Neural progenitor cell (in vitro differentiated cells): ENCODE measurements at regions not wholly inside any gene's neighbourhood (a gene's known extent, or its start where the extent isn't known, plus 50 kb on each side); places are given as distances from the start of the nearest gene placed in this dataset.

Experiments used
- DNase-seq: peaks from one replicate; pipeline ENCODE4 v3.0.0-alpha.2; 2016; ENCODE audit warnings: low spot score
- H2AFZ ChIP-seq: fragments of 200-600 bp; sonication (generic); replicated peaks from 2 replicates; pipeline ENCODE4 v1.6.1; 2016; ENCODE audit warnings: antibody characterized with exemption
- H3F3A ChIP-seq: fragments of 200-600 bp; sonication (generic); 2 replicates; pipeline ENCODE4 v1.6.1; 2016; ENCODE audit warnings: antibody characterized with exemption, low read depth
- H3K27ac ChIP-seq: fragments of 200-600 bp; sonication (generic); 2 replicates; pipeline ENCODE4 v1.5.1; 2016; ENCODE audit warnings: mild to moderate bottlenecking
- H3K27me3 ChIP-seq: fragments of 200-600 bp; sonication (generic); 2 replicates; pipeline ENCODE4 v1.6.1; 2016; ENCODE audit warnings: mild to moderate bottlenecking, moderate library complexity
- H3K36me3 ChIP-seq: fragments of 200-600 bp; sonication (generic); 2 replicates; pipeline ENCODE4 v1.5.1; 2016
- H3K4me1 ChIP-seq: fragments of 200-600 bp; sonication (generic); 2 replicates; pipeline ENCODE4 v1.6.1; 2016; ENCODE audit warnings: mixed run types
- H3K4me2 ChIP-seq: fragments of 200-600 bp; sonication (generic); 2 replicates; pipeline ENCODE4 v1.6.1; 2016
- H3K4me3 ChIP-seq: fragments of 200-600 bp; sonication (generic); 2 replicates; pipeline ENCODE4 v1.5.1; 2016
- H3K79me2 ChIP-seq: fragments of 200-600 bp; sonication (generic); 2 replicates; pipeline ENCODE4 v1.6.1; 2016; ENCODE audit warnings: low read depth
- H3K9ac ChIP-seq: fragments of 200-600 bp; sonication (generic); 2 replicates; pipeline ENCODE4 v1.6.1; 2016
- H3K9me3 ChIP-seq: fragments of 200-600 bp; sonication (generic); 2 replicates; pipeline ENCODE4 v1.5.1; 2016; ENCODE audit warnings: low read depth
- H4K20me1 ChIP-seq: fragments of 200-600 bp; sonication (generic); 2 replicates; pipeline ENCODE4 v1.6.1; 2016; ENCODE audit warnings: low read depth
- H3K27ac Mint-ChIP-seq: 3 replicates; pipeline ENCODE4 v1.8.0; 2021; ENCODE audit warnings: mixed read lengths
- H3K27me3 Mint-ChIP-seq: 2 replicates; pipeline ENCODE4 v1.8.0; 2022; ENCODE audit warnings: low read depth, mild to moderate bottlenecking, inconsistent platforms, moderate library complexity, mixed read lengths; ENCODE audit not compliant: insufficient read depth
- H3K36me3 Mint-ChIP-seq: 3 replicates; pipeline ENCODE4 v1.8.0; 2021; ENCODE audit warnings: mixed read lengths
- H3K4me1 Mint-ChIP-seq: 3 replicates; pipeline ENCODE4 v1.8.0; 2021; ENCODE audit warnings: mixed read lengths
- H3K4me3 Mint-ChIP-seq: 3 replicates; pipeline ENCODE4 v1.8.0; 2021; ENCODE audit warnings: mild to moderate bottlenecking, moderate library complexity, mixed read lengths
- H3K9me3 Mint-ChIP-seq: 3 replicates; pipeline ENCODE4 v1.8.0; 2020; ENCODE audit warnings: mixed read lengths
- EZH2 ChIP-seq: fragments of 200-600 bp; sonication (generic); IDR thresholded peaks from 2 replicates; pipeline ENCODE4 v1.6.1; 2017; ENCODE audit warnings: antibody characterized with exemption, mild to moderate bottlenecking, moderate library complexity
- EZH2phosphoT487 ChIP-seq: fragments of 200-600 bp; sonication (generic); IDR thresholded peaks from 2 replicates; pipeline ENCODE4 v1.6.1; 2017; ENCODE audit warnings: antibody characterized with exemption
- TF ChIP-seq, protein P1 (sequence below): fragments of 200-600 bp; sonication (generic); IDR thresholded peaks from 2 replicates; pipeline ENCODE4 v1.5.1; 2017; ENCODE audit warnings: antibody characterized with exemption, mild to moderate bottlenecking

DNA sequence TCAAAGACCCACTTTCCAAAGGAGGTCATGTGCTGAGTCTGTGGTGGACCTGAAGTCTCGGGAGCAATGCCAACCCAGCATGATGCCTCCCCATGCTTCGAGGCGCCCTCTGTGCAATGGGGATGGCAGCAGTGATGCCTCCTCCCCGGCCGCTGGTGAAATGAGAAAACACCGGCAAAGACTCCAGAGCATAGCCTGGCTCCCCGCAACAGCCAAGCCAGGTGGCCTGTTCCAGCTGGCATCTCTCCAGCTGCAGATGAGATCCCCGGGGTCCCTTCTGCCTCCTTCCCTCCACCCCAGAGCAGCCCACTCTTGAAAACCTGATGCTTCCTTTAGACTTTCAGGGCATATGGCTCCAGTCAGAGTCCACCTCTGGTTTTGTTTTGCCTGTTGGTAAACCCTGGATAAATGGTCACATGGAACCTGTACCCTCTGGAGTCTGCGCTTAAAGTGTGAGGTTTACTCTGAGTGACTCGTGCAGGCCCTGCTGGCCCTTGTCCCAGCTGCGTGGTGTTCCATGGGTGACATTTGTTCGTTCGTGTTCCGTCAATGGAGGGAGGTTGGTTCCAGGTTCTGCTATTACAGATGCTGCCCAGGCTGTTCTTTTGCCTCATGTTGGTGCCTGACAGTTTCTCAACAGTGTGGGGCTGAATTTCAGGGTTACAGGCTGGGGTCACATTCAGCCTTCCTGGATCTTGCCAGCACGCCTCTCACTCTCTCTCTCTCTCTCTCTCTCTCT lies 181.8 kb upstream of the CIBAR2 start:
- Histone ChIP-seq H3K4me3 (no peak overlapping the region), H3K36me3 (no peaks in the 10 kb centered on the region), H4K20me1 (peaks cover 35% of the 10 kb centered on the region), H2AFZ (no peak overlapping the region), H3K9me3 (no peaks in the 10 kb centered on the region), H3K4me2 (no peak overlapping the region), H3K4me1 (peaks cover 12% of the 10 kb centered on the region), H3K9ac (no peak overlapping the region), H3F3A (no peaks in the 10 kb centered on the region), H3K27me3 (no peaks in the 10 kb centered on the region), H3K79me2 (no peaks in the 10 kb centered on the region), H3K27ac (no peak overlapping the region)
- peaks cover 24% of the 10 kb centered on the region for H3K27me3 Mint-ChIP-seq
- TF ChIP-seq EZH2phosphoT487 (no peak), EZH2 (no peak)
- TF ChIP-seq, protein P1, sequence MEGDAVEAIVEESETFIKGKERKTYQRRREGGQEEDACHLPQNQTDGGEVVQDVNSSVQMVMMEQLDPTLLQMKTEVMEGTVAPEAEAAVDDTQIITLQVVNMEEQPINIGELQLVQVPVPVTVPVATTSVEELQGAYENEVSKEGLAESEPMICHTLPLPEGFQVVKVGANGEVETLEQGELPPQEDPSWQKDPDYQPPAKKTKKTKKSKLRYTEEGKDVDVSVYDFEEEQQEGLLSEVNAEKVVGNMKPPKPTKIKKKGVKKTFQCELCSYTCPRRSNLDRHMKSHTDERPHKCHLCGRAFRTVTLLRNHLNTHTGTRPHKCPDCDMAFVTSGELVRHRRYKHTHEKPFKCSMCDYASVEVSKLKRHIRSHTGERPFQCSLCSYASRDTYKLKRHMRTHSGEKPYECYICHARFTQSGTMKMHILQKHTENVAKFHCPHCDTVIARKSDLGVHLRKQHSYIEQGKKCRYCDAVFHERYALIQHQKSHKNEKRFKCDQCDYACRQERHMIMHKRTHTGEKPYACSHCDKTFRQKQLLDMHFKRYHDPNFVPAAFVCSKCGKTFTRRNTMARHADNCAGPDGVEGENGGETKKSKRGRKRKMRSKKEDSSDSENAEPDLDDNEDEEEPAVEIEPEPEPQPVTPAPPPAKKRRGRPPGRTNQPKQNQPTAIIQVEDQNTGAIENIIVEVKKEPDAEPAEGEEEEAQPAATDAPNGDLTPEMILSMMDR: no peak
- no peaks in the 10 kb centered on the region for H3K36me3 Mint-ChIP-seq
- peaks cover 26% of the 10 kb centered on the region for H3K4me1 Mint-ChIP-seq
- DNase-seq: no peak
- no peak overlapping the region for H3K27ac Mint-ChIP-seq
- H3K4me3 Mint-ChIP-seq: no peak overlapping the region
- peaks cover 2% of the 10 kb centered on the region for H3K9me3 Mint-ChIP-seq

DNA sequence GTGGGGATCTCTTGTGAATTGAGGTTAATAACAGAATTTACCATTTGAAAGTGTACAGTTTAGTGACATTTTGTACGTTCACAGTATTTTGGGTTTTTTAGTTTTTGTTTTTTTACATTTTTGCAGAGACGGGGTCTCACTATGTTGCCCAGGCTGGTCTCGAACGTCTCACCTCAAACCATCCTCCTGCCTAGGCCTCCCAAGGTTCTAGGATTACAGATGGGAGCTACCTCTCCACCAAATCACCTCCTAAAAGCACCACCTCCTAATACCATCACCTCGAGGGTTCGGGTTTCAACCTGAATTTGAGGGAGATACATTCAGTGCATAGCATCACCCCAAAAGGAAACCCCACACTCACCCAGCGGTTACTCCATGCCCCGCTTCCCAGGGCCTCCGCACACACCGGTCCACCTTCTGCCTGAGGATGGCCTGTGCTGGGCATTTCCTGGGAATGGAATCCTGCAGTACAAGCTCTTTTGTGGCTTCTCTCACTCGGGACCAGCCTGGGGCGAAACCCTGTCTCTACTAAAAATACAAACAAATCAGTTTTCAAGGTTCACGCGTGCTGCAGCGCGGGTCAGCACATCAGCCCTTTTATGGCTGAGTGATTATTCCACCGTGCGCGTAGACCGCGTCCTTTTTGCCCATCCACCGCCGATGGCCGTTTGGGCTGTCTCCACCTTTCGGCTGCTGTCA lies 182.7 kb upstream of the CIBAR2 start:
- Mint-ChIP-seq H3K36me3 (no peaks in the 10 kb centered on the region), H3K9me3 (peaks cover 2% of the 10 kb centered on the region), H3K27me3 (peaks cover 24% of the 10 kb centered on the region), H3K4me3 (no peak overlapping the region), H3K27ac (no peak overlapping the region), H3K4me1 (peaks cover 24% of the 10 kb centered on the region)
- no peaks in the 10 kb centered on the region for H3K79me2 ChIP-seq
- no peak overlapping the region for H2AFZ ChIP-seq
- TF ChIP-seq, protein P1: no peak
- no peak for TF ChIP-seq EZH2phosphoT487
- no peak for TF ChIP-seq EZH2
- H3F3A ChIP-seq: no peaks in the 10 kb centered on the region
- no peak overlapping the region for H3K27ac ChIP-seq
- no peak for DNase-seq
- H3K36me3 ChIP-seq: no peaks in the 10 kb centered on the region
- H4K20me1 ChIP-seq: peaks cover 35% of the 10 kb centered on the region
- H3K9me3 ChIP-seq: no peaks in the 10 kb centered on the region
- no peak overlapping the region for H3K4me3 ChIP-seq
- H3K4me1 ChIP-seq: peaks cover 12% of the 10 kb centered on the region
- H3K4me2 ChIP-seq: no peak overlapping the region
- H3K27me3 ChIP-seq: no peaks in the 10 kb centered on the region
- no peak overlapping the region for H3K9ac ChIP-seq

DNA sequence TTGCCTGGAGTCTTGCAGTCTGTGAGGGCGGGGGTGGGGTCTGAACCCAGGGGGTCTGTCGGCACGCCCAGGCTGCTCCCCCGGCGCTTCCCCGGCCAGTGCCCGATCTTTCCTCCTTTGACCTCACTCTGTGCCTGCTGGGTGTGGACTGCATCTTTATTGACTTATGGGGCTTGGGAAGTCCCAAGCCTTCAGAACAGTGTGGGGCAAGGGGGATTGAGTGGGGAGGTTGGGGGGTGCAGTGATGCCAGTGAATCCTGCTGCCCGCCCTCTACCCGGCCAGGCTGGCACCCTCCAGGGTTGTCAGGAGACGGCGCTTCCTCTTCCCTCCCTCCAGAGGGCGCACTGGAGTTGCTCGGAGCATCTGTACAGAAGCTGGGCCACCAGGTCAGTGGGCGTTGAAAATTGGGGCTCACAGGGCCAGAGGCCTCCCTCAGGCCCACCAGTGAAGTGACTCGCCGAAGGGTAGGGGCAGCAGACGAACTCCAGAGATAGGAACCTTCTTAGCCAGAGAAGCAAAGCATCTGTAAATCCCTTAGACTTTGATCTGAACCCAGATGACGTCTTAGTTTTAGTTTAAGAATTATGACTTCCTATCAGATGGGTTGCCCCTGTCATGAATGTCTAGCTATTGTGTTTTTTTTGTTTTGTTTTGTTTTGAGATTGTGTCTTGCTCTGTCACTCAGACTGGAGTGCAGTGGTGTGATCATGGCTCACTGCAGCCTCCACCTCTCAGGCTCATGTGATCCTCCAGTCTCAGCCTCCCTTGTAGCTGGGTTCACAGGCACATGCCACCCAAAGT lies 184.8 kb upstream of the CIBAR2 start:
- Mint-ChIP-seq H3K36me3 (no peaks in the 10 kb centered on the region), H3K27ac (no peak overlapping the region), H3K4me1 (peaks cover 33% of the 10 kb centered on the region), H3K4me3 (no peak overlapping the region), H3K27me3 (peaks cover 28% of the 10 kb centered on the region), H3K9me3 (peaks cover 2% of the 10 kb centered on the region)
- Histone ChIP-seq H3K4me1 (peaks cover 11% of the 10 kb centered on the region), H3K36me3 (no peaks in the 10 kb centered on the region), H3K9ac (no peak overlapping the region), H3K27ac (no peak overlapping the region), H4K20me1 (peaks cover 30% of the 10 kb centered on the region), H3K27me3 (peaks cover 17% of the 10 kb centered on the region), H3K4me3 (no peak overlapping the region), H3K9me3 (no peaks in the 10 kb centered on the region), H2AFZ (no peak overlapping the region), H3K4me2 (no peak overlapping the region), H3K79me2 (no peaks in the 10 kb centered on the region), H3F3A (peaks cover under 1% of the 10 kb centered on the region)
- DNase-seq: peak; percentile 72
- TF ChIP-seq, protein P1: peak; percentile 75
- TF ChIP-seq EZH2: no peak
